ENCODE measurements at regions not wholly inside any gene's neighbourhood (a gene's known extent, or its start where the extent isn't known, plus 50 kb on each side); places are given as distances from the start of the nearest gene placed in this dataset.
"Not testable (repeated sequence)": the region's sequence is repeated elsewhere in the genome, so short reads cannot be mapped to it uniquely, and the experiment has no call there.

DNA sequence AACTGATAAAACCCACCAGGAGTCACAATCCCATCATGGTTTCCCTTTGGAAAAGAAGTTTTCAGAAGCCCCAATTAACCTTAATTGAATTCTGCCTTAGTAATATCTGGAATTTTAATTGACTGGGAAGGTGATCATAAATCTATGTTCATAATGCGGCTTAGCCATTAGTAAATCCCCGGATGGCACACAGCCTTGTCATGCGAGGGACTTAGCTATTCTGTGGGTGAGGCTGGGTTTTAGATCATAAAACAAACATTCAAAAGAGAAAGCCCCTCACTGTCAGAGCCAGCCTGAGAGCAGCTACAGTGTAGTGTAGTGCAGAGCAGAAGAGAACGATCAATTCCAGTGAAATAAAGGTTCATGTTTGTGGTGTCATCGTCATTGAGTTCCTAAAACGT lies 124.0 kb upstream of the NOCT start:
- DNase-seq (ENCODE audit: low spot score): no peak

- DNase-seq (ENCODE audit: low spot score): no peak
Measured at GRCh38 chr4:138890891-138891570, 124.5 kb upstream of the NOCT start.

GRCh38 chr4:138889216-138889615 lies 126.4 kb upstream of the NOCT start:
- no peak for DNase-seq (ENCODE audit: low spot score)

GRCh38 chr4:138887741-138888140 lies 127.8 kb upstream of the NOCT start:
- DNase-seq (ENCODE audit: low spot score): no peak

DNA sequence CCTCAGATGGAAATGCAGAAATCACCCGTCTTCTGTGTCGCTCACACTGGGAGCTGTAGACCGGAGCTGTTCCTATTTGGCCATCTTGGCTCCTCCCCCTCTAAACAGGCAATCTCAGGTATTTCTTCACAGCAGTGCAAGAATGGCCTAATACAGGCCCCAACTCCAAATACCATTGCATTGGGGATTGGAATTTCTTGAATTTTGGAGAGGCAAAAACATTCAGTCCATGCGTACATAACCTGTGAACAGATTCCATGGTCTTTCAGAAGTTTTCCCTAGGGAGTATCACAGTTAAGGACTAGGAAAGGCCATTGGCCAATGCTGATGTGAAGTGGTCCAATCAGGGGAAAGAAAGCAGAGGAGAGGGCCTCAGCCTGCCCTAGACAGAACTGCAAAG lies 128.2 kb upstream of the NOCT start:
- DNase-seq (ENCODE audit: low spot score): no peak

DNA sequence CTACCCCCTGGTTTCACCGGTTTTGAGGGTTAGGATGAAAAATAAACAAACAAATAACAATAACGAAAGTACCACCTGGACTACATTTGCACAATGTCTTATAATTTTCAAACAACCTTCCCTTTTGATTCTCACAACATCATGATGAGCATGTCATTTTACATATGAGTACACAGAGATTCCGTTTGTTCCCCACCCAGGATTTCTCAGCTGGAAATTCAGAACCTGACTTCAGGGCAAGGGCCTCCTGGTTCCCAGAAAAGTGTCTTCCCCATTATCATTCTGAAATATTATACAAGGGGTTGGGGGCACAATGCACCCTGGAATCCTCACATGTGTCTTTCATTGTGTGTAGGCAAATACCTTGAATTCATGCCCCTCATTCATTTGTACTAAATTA lies 135.8 kb upstream of the NOCT start:
- no peak for DNase-seq (ENCODE audit: low spot score)

- DNase-seq (ENCODE audit: low spot score): no peak
Measured at GRCh38 chr4:138875891-138876608, 139.5 kb upstream of the NOCT start.

- DNase-seq (ENCODE audit: low spot score): no peak
Measured at GRCh38 chr4:138871555-138871875, 144.1 kb upstream of the NOCT start.

- peak; percentile 89 for DNase-seq (ENCODE audit: low spot score)
Measured at GRCh38 chr4:138870737-138871554, 144.6 kb upstream of the NOCT start.

DNA sequence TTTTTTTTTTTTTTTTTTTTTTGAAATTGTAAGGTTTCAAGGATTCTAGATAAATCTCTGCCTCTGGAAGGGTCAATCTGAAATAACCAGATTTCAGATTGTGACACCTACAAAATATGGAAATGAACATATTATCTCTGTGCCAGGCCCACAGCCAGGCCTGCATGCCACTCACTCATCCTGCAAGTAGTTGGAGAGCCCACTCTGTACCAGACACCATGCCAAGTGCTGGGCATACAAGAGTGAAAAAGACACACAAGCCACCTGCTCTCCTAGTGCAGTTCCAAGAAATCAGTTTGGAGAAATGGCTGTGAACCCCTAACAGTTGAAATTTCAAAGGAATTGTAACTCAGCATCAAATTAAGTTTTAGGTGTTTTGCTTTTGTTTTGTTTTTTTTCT lies 145.9 kb upstream of the NOCT start:
- DNase-seq (ENCODE audit: low spot score): peak; percentile 73

DNA sequence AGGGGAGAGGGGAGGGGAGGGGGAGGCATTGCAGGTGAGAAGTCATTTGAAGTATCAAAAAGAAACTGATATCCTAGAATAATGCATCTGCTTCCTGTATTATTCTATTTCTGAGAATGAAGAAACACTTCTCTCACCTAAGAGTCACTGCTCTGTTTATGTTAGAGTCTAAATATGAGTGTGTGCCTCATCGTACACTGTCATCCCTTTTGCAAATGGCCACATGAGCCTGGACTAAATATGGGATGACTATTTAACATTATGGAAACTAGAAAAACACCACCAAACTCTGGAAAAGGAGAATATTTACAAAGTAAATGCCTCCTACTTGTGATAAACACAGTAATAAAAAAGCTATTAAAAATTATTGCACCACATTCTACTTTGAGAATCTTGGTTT lies 146.4 kb upstream of the NOCT start:
- DNase-seq (ENCODE audit: low spot score): no peak

GRCh38 chr4:138868562-138868961 lies 147.0 kb upstream of the NOCT start:
- no peak for DNase-seq (ENCODE audit: low spot score)

GRCh38 chr4:138867404-138867803 lies 148.2 kb upstream of the NOCT start:
- no peak for DNase-seq (ENCODE audit: low spot score)

DNA sequence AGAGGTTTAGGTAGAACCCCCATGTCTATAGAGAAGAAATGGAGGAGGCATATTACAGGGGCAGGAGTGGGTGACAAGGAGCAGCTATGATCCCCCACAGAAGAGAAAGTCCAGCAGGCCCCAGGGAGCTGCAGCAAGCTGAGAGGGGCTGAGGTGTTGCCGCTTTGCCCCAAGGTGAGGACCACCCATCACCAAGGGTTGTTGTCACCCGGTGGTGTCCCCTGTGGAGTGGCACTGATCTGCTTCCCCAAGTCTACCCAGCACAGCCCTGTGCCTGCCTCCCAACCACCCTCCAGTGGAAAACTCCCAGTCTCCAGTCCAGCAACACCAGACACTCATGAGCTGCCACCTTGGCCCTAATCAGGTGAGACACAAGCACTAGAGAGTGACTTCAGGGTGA lies 149.3 kb upstream of the NOCT start:
- DNase-seq (ENCODE audit: low spot score): no peak

- DNase-seq (ENCODE audit: low spot score): no peak
Measured at GRCh38 chr4:138865765-138866164, 149.8 kb upstream of the NOCT start.

- DNase-seq (ENCODE audit: low spot score): no peak
Measured at GRCh38 chr4:138864961-138865720, 150.4 kb upstream of the NOCT start.

GRCh38 chr4:138863160-138863559 lies 152.4 kb upstream of the NOCT start:
- DNase-seq (ENCODE audit: low spot score): no peak

- no peak for DNase-seq (ENCODE audit: low spot score)
Measured at GRCh38 chr4:138861135-138861534, 154.4 kb upstream of the NOCT start.

- DNase-seq (ENCODE audit: low spot score): not testable (repeated sequence)
Measured at GRCh38 chr4:138860357-138860756, 155.2 kb upstream of the NOCT start.

- DNase-seq (ENCODE audit: low spot score): no peak
Measured at GRCh38 chr4:138859254-138859653, 156.3 kb upstream of the NOCT start.

- DNase-seq (ENCODE audit: low spot score): no peak
Measured at GRCh38 chr4:138858419-138858818, 157.2 kb upstream of the NOCT start.

- DNase-seq (ENCODE audit: low spot score): no peak
Measured at GRCh38 chr4:138857416-138857815, 158.2 kb upstream of the NOCT start.
